Endodermal cell (in vitro differentiated cells): ENCODE measurements at regions not wholly inside any gene's neighbourhood (a gene's known extent, or its start where the extent isn't known, plus 50 kb on each side); places are given as distances from the start of the nearest gene placed in this dataset.

Source experiments
- DNase-seq: peaks from one replicate; pipeline ENCODE4 v3.0.0-alpha.2; 2017
- H3K27ac ChIP-seq: 2 replicates; pipeline ENCODE4 v1.5.1; 2013; ENCODE audit warnings: mild to moderate bottlenecking, low read depth, low read length, moderate library complexity
- H3K27me3 ChIP-seq: 2 replicates; pipeline ENCODE4 v1.6.1; 2013; ENCODE audit warnings: mild to moderate bottlenecking, low read length, moderate library complexity; ENCODE audit not compliant: insufficient read depth, control insufficient read depth, poor library complexity, severe bottlenecking
- H3K36me3 ChIP-seq: 2 replicates; pipeline ENCODE4 v1.7.0; 2013; ENCODE audit warnings: mild to moderate bottlenecking, low read length, moderate library complexity; ENCODE audit not compliant: control insufficient read depth, insufficient read depth
- H3K4me1 ChIP-seq: one replicate; pipeline ENCODE4 v1.7.0; 2013; ENCODE audit warnings: low read length; ENCODE audit not compliant: control insufficient read depth, insufficient read depth
- H3K4me3 ChIP-seq: 2 replicates; pipeline ENCODE4 v1.5.1; 2013; ENCODE audit warnings: mild to moderate bottlenecking, low read length, moderate library complexity
- H3K9ac ChIP-seq: 2 replicates; pipeline ENCODE4 v1.6.1; 2013; ENCODE audit warnings: mild to moderate bottlenecking, low read length, moderate library complexity; ENCODE audit not compliant: poor library complexity, severe bottlenecking; ENCODE audit errors: extremely low read depth
- H3K9me3 ChIP-seq: 2 replicates; pipeline ENCODE4 v1.6.1; 2013; ENCODE audit warnings: mild to moderate bottlenecking, low read length, moderate library complexity; ENCODE audit not compliant: control insufficient read depth
- H3K27ac Mint-ChIP-seq: 2 replicates; pipeline ENCODE4 v1.8.0; 2020; ENCODE audit warnings: mixed read lengths
- H3K27me3 Mint-ChIP-seq: 2 replicates; pipeline ENCODE4 v1.8.0; 2021; ENCODE audit warnings: mild to moderate bottlenecking, mixed read lengths; ENCODE audit not compliant: insufficient read depth
- H3K36me3 Mint-ChIP-seq: 2 replicates; pipeline ENCODE4 v1.8.0; 2020; ENCODE audit warnings: low read depth, mixed read lengths
- H3K4me1 Mint-ChIP-seq: 2 replicates; pipeline ENCODE4 v1.8.0; 2020; ENCODE audit warnings: mixed read lengths
- H3K4me3 Mint-ChIP-seq: 2 replicates; pipeline ENCODE4 v1.8.0; 2020; ENCODE audit warnings: mild to moderate bottlenecking, moderate library complexity, mixed read lengths
- H3K9me3 Mint-ChIP-seq: 2 replicates; pipeline ENCODE4 v1.8.0; 2020; ENCODE audit warnings: mild to moderate bottlenecking, mixed read lengths
- CTCF ChIP-seq: fragments of 200-600 bp; sonication (generic); conservative IDR thresholded peaks from 2 replicates; pipeline ENCODE4 v1.5.0; 2021; ENCODE audit warnings: antibody characterized with exemption, mild to moderate bottlenecking
- WGBS, 2 experiments: methylation state at CpG; one replicate each; pipeline versions ENCODE4 v1.1.5 to v1.1.7; 2013; ENCODE audit warnings: missing lambda C conversion rate in 2 of 2, mixed read lengths in 1 of 2; ENCODE audit not compliant: insufficient coverage in 1 of 2, insufficient read length in 1 of 2; 5-methylcytosine and 5-hydroxymethylcytosine counted together

GRCh38 chr19:29386970-29387369 lies 138.8 kb upstream of the VSTM2B start:
- no peak for DNase-seq
- H3K4me3 Mint-ChIP-seq, result no peak overlapping the region
- Histone ChIP-seq H3K9ac (no peak overlapping the region), H3K27ac (no peak overlapping the region), H3K9me3 (peaks cover 5% of the 10 kb centered on the region), H3K27me3 (no peaks in the 10 kb centered on the region), H3K4me1 (no peaks in the 10 kb centered on the region), H3K4me3 (no peak overlapping the region), H3K36me3 (no peaks in the 10 kb centered on the region)
- 92 to 98% methylated on average over 4 to 5 of the region's 5 CpGs for WGBS, 2 experiments
- peaks cover 12% of the 10 kb centered on the region for H3K9me3 Mint-ChIP-seq
- H3K27me3 Mint-ChIP-seq, result no peaks in the 10 kb centered on the region
- H3K4me1 Mint-ChIP-seq, result no peaks in the 10 kb centered on the region
- H3K36me3 Mint-ChIP-seq, result no peaks in the 10 kb centered on the region
- H3K27ac Mint-ChIP-seq, result no peak overlapping the region
- TF ChIP-seq CTCF, result no peak

DNA sequence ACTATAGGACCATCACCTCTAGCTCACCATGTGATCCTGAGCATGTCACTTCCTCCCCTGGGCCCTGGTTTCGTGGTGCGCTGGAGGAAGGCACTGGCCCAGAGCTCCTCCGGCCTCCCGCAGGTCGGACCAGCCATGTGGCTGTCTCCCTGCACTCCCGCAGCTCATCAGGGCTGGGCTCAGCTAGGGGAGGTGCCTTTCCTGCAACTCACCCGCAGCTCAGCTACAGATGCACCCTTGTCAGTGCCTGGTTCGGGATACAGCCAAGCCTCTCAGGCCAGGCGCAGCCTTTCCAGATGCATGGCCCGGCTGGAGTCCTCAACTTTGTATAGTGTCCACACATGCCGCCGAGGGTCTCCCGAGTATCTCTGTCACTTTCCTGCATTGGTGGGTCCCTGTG lies 138.2 kb upstream of the VSTM2B start:
- no peaks in the 10 kb centered on the region for H3K27me3 Mint-ChIP-seq
- peaks cover 13% of the 10 kb centered on the region for H3K9me3 Mint-ChIP-seq
- Histone ChIP-seq H3K27ac (no peak overlapping the region), H3K4me3 (no peak overlapping the region), H3K36me3 (no peaks in the 10 kb centered on the region), H3K27me3 (no peaks in the 10 kb centered on the region), H3K9ac (no peak overlapping the region), H3K4me1 (no peaks in the 10 kb centered on the region), H3K9me3 (peaks cover 5% of the 10 kb centered on the region)
- no peaks in the 10 kb centered on the region for H3K4me1 Mint-ChIP-seq
- no peaks in the 10 kb centered on the region for H3K36me3 Mint-ChIP-seq
- DNase-seq, result no peak
- no peak overlapping the region for H3K4me3 Mint-ChIP-seq
- TF ChIP-seq CTCF, result no peak
- H3K27ac Mint-ChIP-seq, result no peak overlapping the region
- WGBS, 2 experiments, result 88 to 91% methylated on average over 10 to 13 of the region's 13 CpGs

- Mint-ChIP-seq H3K4me1 (peaks cover 3% of the 10 kb centered on the region), H3K27ac (no peak overlapping the region), H3K4me3 (no peak overlapping the region), H3K9me3 (peaks cover 14% of the 10 kb centered on the region), H3K36me3 (no peaks in the 10 kb centered on the region), H3K27me3 (no peaks in the 10 kb centered on the region)
- TF ChIP-seq CTCF, result no peak
- WGBS, 2 experiments, result 80 to 81% methylated on average over 2 to 3 of the region's 3 CpGs
- Histone ChIP-seq H3K4me1 (no peaks in the 10 kb centered on the region), H3K27ac (no peak overlapping the region), H3K27me3 (no peaks in the 10 kb centered on the region), H3K36me3 (no peaks in the 10 kb centered on the region), H3K9ac (no peak overlapping the region), H3K4me3 (no peak overlapping the region), H3K9me3 (peaks cover 5% of the 10 kb centered on the region)
- DNase-seq, result no peak
Measured at GRCh38 chr19:29389495-29389894, 136.3 kb upstream of the VSTM2B start.
